Progenitor cell of endocrine pancreas (in vitro differentiated cells): ENCODE measurements at regions not wholly inside any gene's neighbourhood (a gene's known extent, or its start where the extent isn't known, plus 50 kb on each side); places are given as distances from the start of the nearest gene placed in this dataset.

Experiments used
- DNase-seq: peaks from one replicate; pipeline ENCODE4 v3.0.0; 2021; ENCODE audit warnings: low spot score; ENCODE audit not compliant: unreplicated experiment
- H3K27ac Mint-ChIP-seq: 2 replicates; pipeline ENCODE4 v1.8.0; 2021; ENCODE audit warnings: mild to moderate bottlenecking, moderate library complexity, mixed read lengths
- H3K27me3 Mint-ChIP-seq: 2 replicates; pipeline ENCODE4 v1.8.0; 2021; ENCODE audit warnings: mixed read lengths
- H3K36me3 Mint-ChIP-seq: 2 replicates; pipeline ENCODE4 v1.8.0; 2022; ENCODE audit warnings: mixed read lengths; ENCODE audit not compliant: insufficient read depth
- H3K4me1 Mint-ChIP-seq: 2 replicates; pipeline ENCODE4 v1.8.0; 2021; ENCODE audit warnings: low read depth, mixed read lengths
- H3K4me3 Mint-ChIP-seq: 2 replicates; pipeline ENCODE4 v1.8.0; 2021; ENCODE audit warnings: low read depth, mild to moderate bottlenecking, moderate library complexity, mixed read lengths
- H3K9me3 Mint-ChIP-seq: 2 replicates; pipeline ENCODE4 v1.8.0; 2021; ENCODE audit warnings: low read depth, mixed read lengths
- CTCF ChIP-seq: fragments of 200-600 bp; sonication (generic); IDR thresholded peaks from one replicate; pipeline ENCODE4 v1.5.0; 2021; ENCODE audit warnings: antibody characterized with exemption, mild to moderate bottlenecking; ENCODE audit not compliant: unreplicated experiment

- Mint-ChIP-seq H3K4me1 (peaks cover 7% of the 10 kb centered on the region), H3K27me3 (no peaks in the 10 kb centered on the region), H3K27ac (no peak overlapping the region), H3K36me3 (no peaks in the 10 kb centered on the region), H3K4me3 (no peak overlapping the region), H3K9me3 (peaks cover 5% of the 10 kb centered on the region)
- DNase-seq, result no peak
- no peak for TF ChIP-seq CTCF
Measured at GRCh38 chr17:13302419-13302818, 284.6 kb upstream of the ELAC2 start.

DNA sequence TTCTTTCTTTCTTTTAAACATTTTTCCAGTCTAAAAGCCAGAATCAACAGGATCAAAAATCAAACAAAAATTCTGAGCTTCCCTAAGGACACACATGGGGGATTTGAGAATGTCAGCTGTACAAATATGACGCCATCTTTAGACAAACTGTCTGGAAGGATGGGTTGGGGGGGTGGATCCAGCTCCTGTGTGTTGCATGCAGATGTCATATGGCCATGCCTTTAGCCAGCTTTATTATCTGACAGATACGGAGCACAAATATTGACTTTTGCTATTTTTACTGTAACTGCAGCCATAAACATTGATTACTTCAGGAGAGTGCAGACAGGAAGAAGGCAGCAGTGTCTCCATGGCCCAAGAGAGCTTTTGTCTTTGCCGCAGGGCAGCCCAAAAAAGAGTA, 279.4 kb upstream of the ELAC2 start:
- Mint-ChIP-seq H3K9me3 (peaks cover 2% of the 10 kb centered on the region), H3K27ac (no peak overlapping the region), H3K4me1 (peaks cover 10% of the 10 kb centered on the region), H3K4me3 (no peak overlapping the region), H3K36me3 (no peaks in the 10 kb centered on the region), H3K27me3 (no peaks in the 10 kb centered on the region)
- DNase-seq, result no peak
- TF ChIP-seq CTCF, result no peak

DNA sequence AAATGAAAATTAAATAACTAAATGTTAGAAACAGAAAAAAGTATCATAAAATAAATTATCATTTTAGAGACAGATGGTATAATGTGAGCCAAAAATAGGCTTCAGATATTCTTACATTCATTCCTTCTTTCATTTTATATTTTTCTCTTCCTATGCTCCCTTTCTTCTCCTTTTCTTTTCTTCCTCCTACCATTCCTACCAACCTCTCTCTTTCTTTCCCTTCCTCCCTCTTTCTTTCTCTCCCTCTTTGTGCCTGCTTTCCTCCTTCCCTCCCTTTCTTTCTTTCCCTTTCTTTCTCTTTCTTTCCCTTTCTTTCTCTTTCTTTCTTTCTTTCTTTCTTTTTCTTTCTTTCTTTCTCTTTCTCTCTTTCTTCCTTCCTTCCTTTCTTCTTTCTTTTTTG, 275.6 kb upstream of the ELAC2 start:
- no peak overlapping the region for H3K4me3 Mint-ChIP-seq
- H3K9me3 Mint-ChIP-seq, result no peaks in the 10 kb centered on the region
- H3K4me1 Mint-ChIP-seq, result peaks cover 17% of the 10 kb centered on the region
- H3K27ac Mint-ChIP-seq, result no peak overlapping the region
- TF ChIP-seq CTCF, result no peak
- H3K27me3 Mint-ChIP-seq, result no peaks in the 10 kb centered on the region
- DNase-seq, result no peak
- no peaks in the 10 kb centered on the region for H3K36me3 Mint-ChIP-seq

- no peak for DNase-seq
- H3K27me3 Mint-ChIP-seq, result no peaks in the 10 kb centered on the region
- H3K9me3 Mint-ChIP-seq, result no peaks in the 10 kb centered on the region
- H3K4me3 Mint-ChIP-seq, result no peak overlapping the region
- peaks cover 21% of the 10 kb centered on the region for H3K4me1 Mint-ChIP-seq
- no peak overlapping the region for H3K27ac Mint-ChIP-seq
- H3K36me3 Mint-ChIP-seq, result no peaks in the 10 kb centered on the region
- TF ChIP-seq CTCF, result no peak
Measured at GRCh38 chr17:13292291-13292690, 274.5 kb upstream of the ELAC2 start.

- Mint-ChIP-seq H3K36me3 (no peaks in the 10 kb centered on the region), H3K4me1 (peaks cover 19% of the 10 kb centered on the region), H3K27ac (no peak overlapping the region), H3K27me3 (no peaks in the 10 kb centered on the region), H3K9me3 (no peaks in the 10 kb centered on the region), H3K4me3 (no peak overlapping the region)
- TF ChIP-seq CTCF, result no peak
- no peak for DNase-seq
Measured at GRCh38 chr17:13288248-13288647, 270.4 kb upstream of the ELAC2 start.

- Mint-ChIP-seq H3K4me3 (no peak overlapping the region), H3K4me1 (peaks cover 19% of the 10 kb centered on the region), H3K9me3 (no peaks in the 10 kb centered on the region), H3K27ac (no peak overlapping the region), H3K36me3 (no peaks in the 10 kb centered on the region), H3K27me3 (no peaks in the 10 kb centered on the region)
- DNase-seq, result no peak
- TF ChIP-seq CTCF, result no peak
Measured at GRCh38 chr17:13287226-13287625, 269.4 kb upstream of the ELAC2 start.
